ENCODE measurements at regions not wholly inside any gene's neighbourhood (a gene's known extent, or its start where the extent isn't known, plus 50 kb on each side); places are given as distances from the start of the nearest gene placed in this dataset.

GRCh38 chr10:121053151-121053550 lies 202.0 kb downstream of the WDR11 start:
- H2AFZ ChIP-seq (ENCODE audit: insufficient read depth, low read depth, low read length, poor library complexity, severe bottlenecking), result no peak overlapping the region
- no peaks in the 10 kb centered on the region for H3K36me3 ChIP-seq (replicated peaks in 1 of 2; ENCODE audit: control extremely low read depth in 1 of 2, control insufficient read depth in 1 of 2, extremely low read depth in 1 of 2, insufficient read depth in 2 of 2, low read length in 1 of 2)
- no peaks in the 10 kb centered on the region for H4K20me1 ChIP-seq (ENCODE audit: control insufficient read depth, insufficient read depth, low read length, poor library complexity, severe bottlenecking)
- H3K4me3 Mint-ChIP-seq, result no peak overlapping the region
- ChIA-PET POLR2A (no interaction called here), CTCF (no interaction called here)
- intact Hi-C loops (cut with micrococcal nuclease), result no loop called here
- peaks cover 3% of the 10 kb centered on the region for H3K27me3 Mint-ChIP-seq
- TF ChIP-seq EZH2 (IDR thresholded peaks at IDR 0.05; ENCODE audit: borderline replicate concordance, insufficient read depth, low read depth, low read length, poor library complexity, severe bottlenecking) (no peak), CTCF (IDR thresholded peaks at IDR 0.05) (no peak)
- DNase-seq (no peak), ATAC-seq (ENCODE audit: low read depth) (no peak)
- peaks cover 0 to 4% (median 0%) of the 10 kb centered on the region in 3 donors for H3K9me3 ChIP-seq (ENCODE audit: control extremely low read depth in 1 of 3, control insufficient read depth in 2 of 3, insufficient read depth in 1 of 3, low read length in 2 of 3)
- no peaks in the 10 kb centered on the region for H3K27me3 ChIP-seq (replicated peaks in 1 of 4; ENCODE audit: control extremely low read depth in 1 of 4, control insufficient read depth in 3 of 4, insufficient read depth in 4 of 4, low read length in 3 of 4)
- no peaks in the 10 kb centered on the region for H3K79me2 ChIP-seq (ENCODE audit: control insufficient read depth, insufficient read depth, low read length)
- no peak overlapping the region for H3K9ac ChIP-seq (ENCODE audit: low read length)
- no peak overlapping the region for H3K4me3 ChIP-seq (ENCODE audit: control extremely low read depth in 1 of 5, extremely low read depth in 1 of 5, insufficient read depth in 1 of 5, low read depth in 2 of 5, low read length in 4 of 5)
- H3K27ac Mint-ChIP-seq, result no peak overlapping the region
- H3K4me1 ChIP-seq (ENCODE audit: control insufficient read depth in 2 of 2, insufficient read depth in 2 of 2, low read length in 2 of 2), result no peaks in the 10 kb centered on the region
- no CpG with 5 or more reads among the region's 3 CpGs for WGBS (ENCODE audit: insufficient coverage)
- H3K4me1 Mint-ChIP-seq, result no peaks in the 10 kb centered on the region
- no peaks in the 10 kb centered on the region for H3K9me3 Mint-ChIP-seq (ENCODE audit: insufficient read depth)
- no peak overlapping the region for H3K27ac ChIP-seq (ENCODE audit: low read length in 2 of 2)
- H3K4me2 ChIP-seq (replicated peaks; ENCODE audit: low read depth, low read length, poor library complexity, severe bottlenecking), result no peak overlapping the region

GRCh38 chr10:121054874-121055273 lies 203.7 kb downstream of the WDR11 start:
- H4K20me1 ChIP-seq (ENCODE audit: control insufficient read depth, insufficient read depth, low read length, poor library complexity, severe bottlenecking), result no peaks in the 10 kb centered on the region
- WGBS (ENCODE audit: insufficient coverage), result no CpG with 5 or more reads among the region's 5 CpGs
- no peak overlapping the region for H2AFZ ChIP-seq (ENCODE audit: insufficient read depth, low read depth, low read length, poor library complexity, severe bottlenecking)
- no peaks in the 10 kb centered on the region for H3K4me1 Mint-ChIP-seq
- POLR2A ChIA-PET, result no interaction called here
- H3K4me1 ChIP-seq (ENCODE audit: control insufficient read depth in 2 of 2, insufficient read depth in 2 of 2, low read length in 2 of 2), result no peaks in the 10 kb centered on the region
- TF ChIP-seq EZH2 (IDR thresholded peaks at IDR 0.05; ENCODE audit: borderline replicate concordance, insufficient read depth, low read depth, low read length, poor library complexity, severe bottlenecking) (no peak), CTCF (IDR thresholded peaks at IDR 0.05) (no peak)
- no peak overlapping the region for H3K4me3 ChIP-seq (ENCODE audit: control extremely low read depth in 1 of 5, extremely low read depth in 1 of 5, insufficient read depth in 1 of 5, low read depth in 2 of 5, low read length in 4 of 5)
- CTCF ChIA-PET, result no interaction called here
- H3K4me2 ChIP-seq (replicated peaks; ENCODE audit: low read depth, low read length, poor library complexity, severe bottlenecking), result no peak overlapping the region
- DNase-seq (no peak), ATAC-seq (ENCODE audit: low read depth) (no peak)
- H3K27me3 ChIP-seq (replicated peaks in 1 of 4; ENCODE audit: control extremely low read depth in 1 of 4, control insufficient read depth in 3 of 4, insufficient read depth in 4 of 4, low read length in 3 of 4), result no peaks in the 10 kb centered on the region
- H3K9me3 ChIP-seq (ENCODE audit: control extremely low read depth in 1 of 3, control insufficient read depth in 2 of 3, insufficient read depth in 1 of 3, low read length in 2 of 3), result peaks cover 0 to 7% (median 0%) of the 10 kb centered on the region in 3 donors
- no peaks in the 10 kb centered on the region for H3K9me3 Mint-ChIP-seq (ENCODE audit: insufficient read depth)
- H3K4me3 Mint-ChIP-seq, result no peak overlapping the region
- no peaks in the 10 kb centered on the region for H3K36me3 ChIP-seq (replicated peaks in 1 of 2; ENCODE audit: control extremely low read depth in 1 of 2, control insufficient read depth in 1 of 2, extremely low read depth in 1 of 2, insufficient read depth in 2 of 2, low read length in 1 of 2)
- intact Hi-C loops (cut with micrococcal nuclease), result no loop called here
- no peak overlapping the region for H3K27ac ChIP-seq (ENCODE audit: low read length in 2 of 2)
- no peaks in the 10 kb centered on the region for H3K79me2 ChIP-seq (ENCODE audit: control insufficient read depth, insufficient read depth, low read length)
- peaks cover 10% of the 10 kb centered on the region for H3K27me3 Mint-ChIP-seq
- H3K9ac ChIP-seq (ENCODE audit: low read length), result no peak overlapping the region
- no peak overlapping the region for H3K27ac Mint-ChIP-seq

Data from B cell (primary cell).